Gastrocnemius medialis (tissue), 4 donors: ENCODE measurements at regions not wholly inside any gene's neighbourhood (a gene's known extent, or its start where the extent isn't known, plus 50 kb on each side); places are given as distances from the start of the nearest gene placed in this dataset.
A peak's percentile ranks its signal among the peaks of the same experiment; 100 is the strongest.

Source experiments
- ATAC-seq, 2 donors: fragments of 150-250 bp; one replicate each; pipeline ENCODE4 v1.9.1; 2016
- DNase-seq, 2 donors: peaks; one replicate each; pipeline ENCODE4 v3.0.0-alpha.2; 2019
- H3K27ac ChIP-seq, 4 donors: fragments of 200-600 bp; sonication (generic); 1 replicate in 1 of 4; 2 replicates in 3 of 4; pipeline ENCODE4 v1.5.1; 2016 to 2018; ENCODE audit warnings: mild to moderate bottlenecking in 2 of 4, moderate library complexity in 1 of 4
- H3K27me3 ChIP-seq, 3 donors: fragments of 200-600 bp; sonication (generic) in 2 of 3; 1 replicate in 1 of 3; 2 replicates in 2 of 3; pipeline versions ENCODE4 v1.5.1 to v1.6.0; 2016 to 2019; ENCODE audit warnings: mild to moderate bottlenecking in 1 of 3, moderate library complexity in 1 of 3
- H3K36me3 ChIP-seq, 2 donors: fragments of 200-600 bp; sonication (generic) in 1 of 2; one replicate each; pipeline ENCODE4 v1.5.1; 2017 to 2018
- H3K4me1 ChIP-seq, 2 donors: fragments of 200-600 bp; sonication (generic) in 1 of 2; one replicate each; pipeline ENCODE4 v1.5.1; 2016 to 2017; ENCODE audit warnings: mild to moderate bottlenecking in 2 of 2
- H3K4me3 ChIP-seq, 4 donors: fragments of 200-600 bp; sonication (generic) in 3 of 4; 1 replicate in 1 of 4; 2 replicates in 3 of 4; pipeline ENCODE4 v1.5.1; 2016 to 2019; ENCODE audit warnings: mild to moderate bottlenecking in 2 of 4
- H3K9me3 ChIP-seq, 3 donors: fragments of 200-600 bp; sonication (generic) in 2 of 3; 1 replicate in 1 of 3; 2 replicates in 2 of 3; pipeline ENCODE4 v1.5.1; 2016 to 2019
- POLR2A ChIP-seq, 2 donors: fragments of 450-650 bp; IDR thresholded peaks; one replicate each; pipeline ENCODE4 v1.6.1; 2017; ENCODE audit warnings: antibody characterized with exemption in 2 of 2, mild to moderate bottlenecking in 2 of 2, moderate library complexity in 2 of 2
- in situ Hi-C, 4 donors: fragments of 200-750 bp; cut with MboI; loops; one replicate each; pipeline versions ENCODE4 v1.15.0 to v1.8.0; 2017; ENCODE audit warnings: low sequenced_read_pairs in 4 of 4
- intact Hi-C: fragments of 100-400 bp; cut with DNase I; formaldehyde crosslinking; loops from one replicate; pipeline ENCODE4 v1.15.1; 2023; ENCODE audit warnings: low total_unique reads
- TF ChIP-seq, protein P1 (sequence below), 5 experiments: fragments of 450-650 bp in 3 of 5; fragments of 200-600 bp in 2 of 5; sonication (generic) in 2 of 5; IDR thresholded peaks in 4 of 5; conservative IDR thresholded peaks in 1 of 5; 1 replicate in 4 of 5; 2 replicates in 1 of 5; pipeline ENCODE4 v1.5.1; 2016 to 2019; ENCODE audit warnings: antibody characterized with exemption in 5 of 5, mild to moderate bottlenecking in 3 of 5, moderate library complexity in 3 of 5

DNA sequence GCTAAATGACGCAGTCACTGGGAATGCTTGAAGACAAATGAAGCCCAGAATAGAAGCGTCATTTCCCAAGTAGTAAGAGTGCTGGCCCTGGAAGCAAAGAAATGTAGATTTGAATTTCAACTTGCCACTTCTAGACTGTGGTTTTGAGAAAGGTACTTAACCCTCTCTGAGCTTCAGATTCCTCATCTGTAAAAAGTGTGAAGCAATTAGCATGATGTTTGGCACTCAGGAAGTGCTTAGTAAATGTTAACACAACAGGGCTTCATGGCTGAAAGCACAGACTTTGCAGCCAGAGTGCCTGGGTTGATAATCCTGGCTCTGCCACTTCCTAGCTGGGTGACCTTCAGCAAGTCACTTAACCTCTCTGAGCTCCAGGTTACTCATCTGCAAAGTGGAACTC lies 147.4 kb upstream of the RPS6KA3 start:
- TF ChIP-seq POLR2A (IDR thresholded peaks at IDR 0.05), result no peak
- TF ChIP-seq, protein P1, sequence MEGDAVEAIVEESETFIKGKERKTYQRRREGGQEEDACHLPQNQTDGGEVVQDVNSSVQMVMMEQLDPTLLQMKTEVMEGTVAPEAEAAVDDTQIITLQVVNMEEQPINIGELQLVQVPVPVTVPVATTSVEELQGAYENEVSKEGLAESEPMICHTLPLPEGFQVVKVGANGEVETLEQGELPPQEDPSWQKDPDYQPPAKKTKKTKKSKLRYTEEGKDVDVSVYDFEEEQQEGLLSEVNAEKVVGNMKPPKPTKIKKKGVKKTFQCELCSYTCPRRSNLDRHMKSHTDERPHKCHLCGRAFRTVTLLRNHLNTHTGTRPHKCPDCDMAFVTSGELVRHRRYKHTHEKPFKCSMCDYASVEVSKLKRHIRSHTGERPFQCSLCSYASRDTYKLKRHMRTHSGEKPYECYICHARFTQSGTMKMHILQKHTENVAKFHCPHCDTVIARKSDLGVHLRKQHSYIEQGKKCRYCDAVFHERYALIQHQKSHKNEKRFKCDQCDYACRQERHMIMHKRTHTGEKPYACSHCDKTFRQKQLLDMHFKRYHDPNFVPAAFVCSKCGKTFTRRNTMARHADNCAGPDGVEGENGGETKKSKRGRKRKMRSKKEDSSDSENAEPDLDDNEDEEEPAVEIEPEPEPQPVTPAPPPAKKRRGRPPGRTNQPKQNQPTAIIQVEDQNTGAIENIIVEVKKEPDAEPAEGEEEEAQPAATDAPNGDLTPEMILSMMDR (IDR thresholded peaks at IDR 0.05 in 4 of 5, conservative IDR thresholded peaks at IDR 0.05 in 1 of 5), result no peak
- H3K27ac ChIP-seq, result no peak overlapping the region
- no peaks in the 10 kb centered on the region for H3K4me1 ChIP-seq
- in situ Hi-C loops, result loop anchor here in 1 of 4 donors (25.0 kb wide), 1 partner anchor 98 kb away; no protein-coding TSS in a partner anchor
- no peak overlapping the region for H3K4me3 ChIP-seq
- no peaks in the 10 kb centered on the region for H3K27me3 ChIP-seq
- DNase-seq (no peak), ATAC-seq (no peak)
- H3K9me3 ChIP-seq, result no peaks in the 10 kb centered on the region
- intact Hi-C loops, result no loop called here
- H3K36me3 ChIP-seq, result no peaks in the 10 kb centered on the region

DNA sequence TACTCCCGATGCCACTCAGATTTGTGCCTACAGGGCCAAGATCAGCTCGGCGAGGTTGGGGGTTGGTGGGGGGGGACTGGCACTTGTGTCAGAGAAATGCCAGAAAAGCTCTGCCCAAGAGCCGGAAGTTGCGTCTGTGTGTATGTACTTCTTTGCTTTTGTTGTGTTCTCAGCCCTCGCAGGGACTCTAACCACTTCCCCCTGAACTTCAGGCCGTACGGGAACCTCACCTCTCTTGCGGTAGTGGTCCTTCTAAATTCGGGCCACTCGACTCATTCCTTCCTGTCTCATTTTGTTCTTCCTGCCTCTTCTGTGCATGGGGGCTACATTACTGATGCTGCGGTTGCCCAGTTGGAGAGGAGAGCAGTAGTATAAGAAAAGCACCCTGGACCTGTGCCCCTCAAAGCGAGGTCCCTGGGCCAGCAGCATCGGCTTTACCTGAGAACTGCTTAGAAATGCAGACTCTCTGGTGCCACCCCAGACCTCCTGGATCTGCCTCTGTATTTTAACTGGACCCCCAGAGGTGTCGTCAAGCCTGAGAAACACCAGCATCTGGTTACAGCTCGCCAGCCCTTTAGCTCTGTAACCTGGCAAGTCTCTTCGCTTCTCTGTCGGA lies 146.3 kb upstream of the RPS6KA3 start:
- intact Hi-C loops, result no loop called here
- DNase-seq, result peak in 1 of 2 donors; percentile 11
- no peak for ATAC-seq

DNA sequence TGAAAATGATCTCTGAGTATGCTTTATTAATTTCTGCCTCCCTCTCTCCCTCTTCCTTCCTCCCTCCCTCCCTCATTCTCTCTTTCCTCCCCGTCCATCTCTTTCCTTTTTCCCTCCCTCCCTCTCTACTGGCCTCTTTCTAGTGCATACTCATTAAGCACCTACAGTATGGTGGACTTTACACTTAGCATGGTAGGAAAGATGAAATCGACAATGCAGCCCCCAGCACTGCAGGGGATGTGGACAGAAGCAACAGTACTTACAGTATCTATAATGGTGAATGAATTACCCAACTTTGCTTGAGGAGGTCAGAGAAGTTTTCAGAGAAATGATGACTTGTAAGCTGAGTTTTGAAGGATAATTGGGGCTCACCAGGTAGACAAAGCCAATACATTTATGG lies 143.8 kb upstream of the RPS6KA3 start:
- Histone ChIP-seq H3K9me3 (no peaks in the 10 kb centered on the region), H3K27ac (no peak overlapping the region), H3K4me3 (no peak overlapping the region), H3K4me1 (no peaks in the 10 kb centered on the region), H3K36me3 (no peaks in the 10 kb centered on the region), H3K27me3 (no peaks in the 10 kb centered on the region)
- no peak for DNase-seq
- intact Hi-C loops (no loop called here), in situ Hi-C loops (loop anchor here in 1 of 4 donors (25.0 kb wide), 1 partner anchor 102 kb away; no protein-coding TSS in a partner anchor)
- no peak for ATAC-seq
- TF ChIP-seq POLR2A (IDR thresholded peaks at IDR 0.05), result no peak
- TF ChIP-seq, protein P1 (IDR thresholded peaks at IDR 0.05 in 4 of 5, conservative IDR thresholded peaks at IDR 0.05 in 1 of 5), result no peak

More for the DNA sequence above, 146.3 kb upstream of the RPS6KA3 start:
- TF ChIP-seq POLR2A (IDR thresholded peaks at IDR 0.05), result no peak
- TF ChIP-seq, protein P1 (IDR thresholded peaks at IDR 0.05 in 4 of 5, conservative IDR thresholded peaks at IDR 0.05 in 1 of 5), result no peak
- no peaks in the 10 kb centered on the region for H3K9me3 ChIP-seq
- no peaks in the 10 kb centered on the region for H3K4me1 ChIP-seq
- no peak overlapping the region for H3K27ac ChIP-seq
- no peaks in the 10 kb centered on the region for H3K36me3 ChIP-seq
- no peak overlapping the region for H3K4me3 ChIP-seq
- no peaks in the 10 kb centered on the region for H3K27me3 ChIP-seq
- in situ Hi-C loops, result loop anchor here in 1 of 4 donors (25.0 kb wide), 1 partner anchor 99 kb away; no protein-coding TSS in a partner anchor

DNA sequence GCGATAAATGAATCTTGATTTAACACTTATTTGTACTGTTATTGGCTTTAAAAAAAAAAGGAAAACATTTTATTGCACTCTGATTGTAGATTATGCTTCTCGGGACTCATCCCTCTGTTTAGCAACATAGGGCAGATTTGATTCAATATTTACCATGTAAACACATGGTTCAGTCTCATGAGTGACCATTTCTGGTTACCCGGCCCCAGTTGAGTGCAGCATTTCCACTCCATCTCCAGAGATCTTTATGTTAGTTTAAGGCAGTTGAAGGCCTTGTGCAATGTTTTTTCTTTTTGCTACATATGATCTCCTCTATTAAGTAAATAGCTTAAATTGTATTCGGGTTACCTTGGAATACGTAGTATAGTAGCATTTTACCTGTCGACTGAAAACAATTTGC lies 143.3 kb upstream of the RPS6KA3 start:
- Histone ChIP-seq H3K27me3 (no peaks in the 10 kb centered on the region), H3K36me3 (no peaks in the 10 kb centered on the region), H3K4me3 (no peak overlapping the region), H3K4me1 (no peaks in the 10 kb centered on the region), H3K9me3 (no peaks in the 10 kb centered on the region), H3K27ac (no peak overlapping the region)
- intact Hi-C loops, result loop anchor here (1.0 kb wide), 1 partner anchor 26 kb away; no protein-coding TSS in a partner anchor
- in situ Hi-C loops, result loop anchor here in 1 of 4 donors (25.0 kb wide), 1 partner anchor 102 kb away; no protein-coding TSS in a partner anchor
- ATAC-seq (no peak), DNase-seq (no peak)
- TF ChIP-seq, protein P1 (IDR thresholded peaks at IDR 0.05 in 4 of 5, conservative IDR thresholded peaks at IDR 0.05 in 1 of 5), result no peak
- TF ChIP-seq POLR2A (IDR thresholded peaks at IDR 0.05), result no peak
